RCC 7860 (cell line): ENCODE measurements at regions not wholly inside any gene's neighbourhood (a gene's known extent, or its start where the extent isn't known, plus 50 kb on each side); places are given as distances from the start of the nearest gene placed in this dataset.
A peak's percentile ranks its signal among the peaks of the same experiment; 100 is the strongest.
"Not testable (repeated sequence)": the region's sequence is repeated elsewhere in the genome, so short reads cannot be mapped to it uniquely, and the experiment has no call there.

ENCODE experiments used
- DNase-seq: peaks from one replicate; pipeline ENCODE4 v3.0.0-alpha.2; 2015; ENCODE audit warnings: low spot score
- FAIRE-seq: peaks from 2 replicates; lab custom pipeline; 2012; peaks lifted over from hg19 to GRCh38; lab: Jason Lieb, UNC

- FAIRE-seq (no peak), DNase-seq (no peak)
These were observed 76.8 kb upstream of the PRKG1 start for GRCh38 chr10:50997461-50997860.

- FAIRE-seq (no peak), DNase-seq (no peak)
These were observed 75.1 kb upstream of the PRKG1 start for GRCh38 chr10:50999163-50999562.

GRCh38 chr10:51000164-51000563, 74.1 kb upstream of the PRKG1 start:
- no peak for FAIRE-seq
- DNase-seq, result no peak

GRCh38 chr10:51000976-51001375, 73.3 kb upstream of the PRKG1 start:
- no peak for FAIRE-seq
- no peak for DNase-seq

- DNase-seq (peak; percentile 12), FAIRE-seq (peak; percentile 59)
These were observed 72.7 kb upstream of the PRKG1 start for GRCh38 chr10:51001587-51001986.

GRCh38 chr10:51002469-51002868, 71.8 kb upstream of the PRKG1 start:
- FAIRE-seq (no peak), DNase-seq (no peak)

- FAIRE-seq, result no peak
- DNase-seq, result no peak
These were observed 69.5 kb upstream of the PRKG1 start for GRCh38 chr10:51004776-51005175.

GRCh38 chr10:51005551-51005950, 68.7 kb upstream of the PRKG1 start:
- DNase-seq (no peak), FAIRE-seq (no peak)

- DNase-seq (no peak), FAIRE-seq (no peak)
These were observed 67.6 kb upstream of the PRKG1 start for GRCh38 chr10:51006686-51007085.

- FAIRE-seq (no peak), DNase-seq (no peak)
These were observed 66.5 kb upstream of the PRKG1 start for GRCh38 chr10:51007781-51008180.

- FAIRE-seq, result no peak
- DNase-seq, result no peak
These were observed 65.9 kb upstream of the PRKG1 start for GRCh38 chr10:51008346-51008745.

GRCh38 chr10:51010977-51011376, 63.3 kb upstream of the PRKG1 start:
- no peak for FAIRE-seq
- peak; percentile 17 for DNase-seq

- FAIRE-seq, result no peak
- no peak for DNase-seq
These were observed 62.2 kb upstream of the PRKG1 start for GRCh38 chr10:51012073-51012472.

GRCh38 chr10:51014680-51015389, 59.5 kb upstream of the PRKG1 start:
- FAIRE-seq, result no peak
- no peak for DNase-seq

GRCh38 chr10:51015390-51015754, 58.9 kb upstream of the PRKG1 start:
- not testable (repeated sequence) for FAIRE-seq, DNase-seq

GRCh38 chr10:51020200-51020599, 54.1 kb upstream of the PRKG1 start:
- DNase-seq, result no peak
- FAIRE-seq, result no peak

GRCh38 chr10:51022933-51023585, 51.2 kb upstream of the PRKG1 start:
- DNase-seq (no peak), FAIRE-seq (no peak)

GRCh38 chr10:51023636-51024035, 50.7 kb upstream of the PRKG1 start:
- FAIRE-seq (no peak), DNase-seq (no peak)
